Glutamatergic neuron (in vitro differentiated cells): ENCODE measurements at regions not wholly inside any gene's neighbourhood (a gene's known extent, or its start where the extent isn't known, plus 50 kb on each side); places are given as distances from the start of the nearest gene placed in this dataset.

Experiments
- DNase-seq: peaks from one replicate; pipeline ENCODE4 v3.0.0; 2022
- H3K27ac Mint-ChIP-seq: one replicate; pipeline ENCODE4 v1.8.0; 2020; ENCODE audit warnings: mild to moderate bottlenecking, mixed read lengths, inconsistent platforms; ENCODE audit not compliant: unreplicated experiment
- H3K27me3 Mint-ChIP-seq: one replicate; pipeline ENCODE4 v1.8.0; 2020; ENCODE audit warnings: mild to moderate bottlenecking, moderate library complexity, mixed read lengths, inconsistent platforms; ENCODE audit not compliant: unreplicated experiment
- H3K36me3 Mint-ChIP-seq: one replicate; pipeline ENCODE4 v1.8.0; 2020; ENCODE audit warnings: mild to moderate bottlenecking, mixed read lengths, inconsistent platforms; ENCODE audit not compliant: unreplicated experiment
- H3K4me1 Mint-ChIP-seq: one replicate; pipeline ENCODE4 v1.8.0; 2020; ENCODE audit warnings: mild to moderate bottlenecking, low read depth, mixed read lengths, inconsistent platforms; ENCODE audit not compliant: unreplicated experiment
- H3K4me3 Mint-ChIP-seq: one replicate; pipeline ENCODE4 v1.8.0; 2020; ENCODE audit warnings: mild to moderate bottlenecking, mixed read lengths, inconsistent platforms; ENCODE audit not compliant: unreplicated experiment
- H3K9me3 Mint-ChIP-seq: one replicate; pipeline ENCODE4 v1.8.0; 2020; ENCODE audit warnings: mild to moderate bottlenecking, moderate library complexity, mixed read lengths, inconsistent platforms; ENCODE audit not compliant: unreplicated experiment
- TF ChIP-seq, protein P1 (sequence below): fragments of 200-600 bp; sonication (generic); IDR thresholded peaks from one replicate; pipeline ENCODE4 v1.5.0; 2021; ENCODE audit not compliant: partially characterized antibody, unreplicated experiment

DNA sequence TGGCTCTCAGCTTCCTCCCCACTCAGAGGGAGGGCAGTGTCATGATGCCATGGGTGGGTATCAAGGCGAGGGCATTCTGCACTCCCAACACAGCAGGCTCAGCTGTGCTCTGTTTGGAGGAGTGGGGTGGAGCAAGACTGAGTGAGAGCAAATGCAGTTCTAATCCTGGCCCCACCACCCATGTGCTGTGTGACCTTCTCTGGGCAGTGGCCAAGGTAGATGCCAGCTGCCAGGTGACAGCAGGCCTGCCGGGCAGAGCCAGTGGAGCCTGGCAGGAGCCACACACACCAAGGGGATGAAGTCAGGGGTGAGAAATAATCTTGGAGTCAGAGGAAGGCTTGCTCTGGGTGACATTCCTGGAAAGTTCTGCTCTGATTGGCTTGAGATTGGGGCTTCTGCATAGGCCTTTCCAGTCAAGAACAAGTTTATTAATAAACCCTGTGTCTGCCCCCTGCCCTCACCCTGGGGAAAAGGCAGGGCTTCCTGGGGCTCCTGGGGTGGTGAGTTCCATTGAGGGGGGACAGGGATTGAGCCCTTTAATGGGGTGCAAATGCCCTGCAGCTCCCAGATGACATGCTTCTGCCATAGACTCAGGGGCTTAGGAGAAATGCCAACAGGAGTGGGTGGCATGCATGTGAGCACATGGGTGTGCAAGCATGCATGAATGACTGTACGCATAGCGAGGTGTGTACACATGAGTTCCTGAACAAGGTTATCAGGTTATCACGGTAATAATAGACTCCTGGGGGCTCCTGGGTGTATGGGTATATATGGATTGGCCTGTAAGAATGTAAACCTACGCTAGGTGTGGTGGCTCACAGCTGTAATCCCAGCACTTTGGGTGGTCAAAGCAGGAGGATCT lies 134.2 kb downstream of the MRPL14 start:
- no peak overlapping the region for H3K27ac Mint-ChIP-seq
- peaks cover 12% of the 10 kb centered on the region for H3K9me3 Mint-ChIP-seq

DNA sequence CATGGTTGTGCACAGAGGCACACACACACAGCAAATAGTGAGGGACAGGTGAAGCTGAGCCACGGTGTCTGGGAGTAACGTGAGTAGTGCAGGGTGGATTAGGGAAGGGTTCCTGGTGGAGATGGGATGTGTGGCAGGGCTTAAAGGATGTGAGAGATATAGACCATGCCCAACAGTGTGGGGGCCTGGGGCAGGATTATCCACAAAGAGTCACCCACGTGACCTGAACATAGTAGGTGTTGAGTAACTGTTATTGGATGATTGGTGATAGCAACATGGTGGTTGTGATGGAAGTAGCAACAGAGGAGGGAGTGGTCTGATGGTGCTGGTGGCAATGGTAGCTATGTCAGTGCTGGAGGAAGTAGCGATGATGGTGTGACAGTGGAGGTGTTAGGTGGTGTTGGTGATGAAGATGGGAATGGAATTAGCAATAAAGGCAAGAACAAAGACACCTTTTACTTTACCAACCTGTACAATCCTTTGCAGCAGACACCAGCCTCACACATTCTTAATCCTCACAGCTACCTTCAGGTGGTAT lies 135.1 kb downstream of the MRPL14 start:
- Mint-ChIP-seq H3K27me3 (peaks cover 5% of the 10 kb centered on the region), H3K9me3 (peaks cover 12% of the 10 kb centered on the region), H3K4me3 (no peak overlapping the region), H3K4me1 (peaks cover 4% of the 10 kb centered on the region), H3K27ac (no peak overlapping the region), H3K36me3 (peaks cover 5% of the 10 kb centered on the region)
- TF ChIP-seq, protein P1, sequence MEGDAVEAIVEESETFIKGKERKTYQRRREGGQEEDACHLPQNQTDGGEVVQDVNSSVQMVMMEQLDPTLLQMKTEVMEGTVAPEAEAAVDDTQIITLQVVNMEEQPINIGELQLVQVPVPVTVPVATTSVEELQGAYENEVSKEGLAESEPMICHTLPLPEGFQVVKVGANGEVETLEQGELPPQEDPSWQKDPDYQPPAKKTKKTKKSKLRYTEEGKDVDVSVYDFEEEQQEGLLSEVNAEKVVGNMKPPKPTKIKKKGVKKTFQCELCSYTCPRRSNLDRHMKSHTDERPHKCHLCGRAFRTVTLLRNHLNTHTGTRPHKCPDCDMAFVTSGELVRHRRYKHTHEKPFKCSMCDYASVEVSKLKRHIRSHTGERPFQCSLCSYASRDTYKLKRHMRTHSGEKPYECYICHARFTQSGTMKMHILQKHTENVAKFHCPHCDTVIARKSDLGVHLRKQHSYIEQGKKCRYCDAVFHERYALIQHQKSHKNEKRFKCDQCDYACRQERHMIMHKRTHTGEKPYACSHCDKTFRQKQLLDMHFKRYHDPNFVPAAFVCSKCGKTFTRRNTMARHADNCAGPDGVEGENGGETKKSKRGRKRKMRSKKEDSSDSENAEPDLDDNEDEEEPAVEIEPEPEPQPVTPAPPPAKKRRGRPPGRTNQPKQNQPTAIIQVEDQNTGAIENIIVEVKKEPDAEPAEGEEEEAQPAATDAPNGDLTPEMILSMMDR, result no peak
- no peak for DNase-seq

More for the DNA sequence above, 134.2 kb downstream of the MRPL14 start:
- TF ChIP-seq, protein P1, result no peak
- peaks cover 4% of the 10 kb centered on the region for H3K4me1 Mint-ChIP-seq
- H3K4me3 Mint-ChIP-seq, result no peak overlapping the region
- DNase-seq, result no peak
- H3K36me3 Mint-ChIP-seq, result peaks cover 5% of the 10 kb centered on the region
- H3K27me3 Mint-ChIP-seq, result peaks cover 5% of the 10 kb centered on the region

DNA sequence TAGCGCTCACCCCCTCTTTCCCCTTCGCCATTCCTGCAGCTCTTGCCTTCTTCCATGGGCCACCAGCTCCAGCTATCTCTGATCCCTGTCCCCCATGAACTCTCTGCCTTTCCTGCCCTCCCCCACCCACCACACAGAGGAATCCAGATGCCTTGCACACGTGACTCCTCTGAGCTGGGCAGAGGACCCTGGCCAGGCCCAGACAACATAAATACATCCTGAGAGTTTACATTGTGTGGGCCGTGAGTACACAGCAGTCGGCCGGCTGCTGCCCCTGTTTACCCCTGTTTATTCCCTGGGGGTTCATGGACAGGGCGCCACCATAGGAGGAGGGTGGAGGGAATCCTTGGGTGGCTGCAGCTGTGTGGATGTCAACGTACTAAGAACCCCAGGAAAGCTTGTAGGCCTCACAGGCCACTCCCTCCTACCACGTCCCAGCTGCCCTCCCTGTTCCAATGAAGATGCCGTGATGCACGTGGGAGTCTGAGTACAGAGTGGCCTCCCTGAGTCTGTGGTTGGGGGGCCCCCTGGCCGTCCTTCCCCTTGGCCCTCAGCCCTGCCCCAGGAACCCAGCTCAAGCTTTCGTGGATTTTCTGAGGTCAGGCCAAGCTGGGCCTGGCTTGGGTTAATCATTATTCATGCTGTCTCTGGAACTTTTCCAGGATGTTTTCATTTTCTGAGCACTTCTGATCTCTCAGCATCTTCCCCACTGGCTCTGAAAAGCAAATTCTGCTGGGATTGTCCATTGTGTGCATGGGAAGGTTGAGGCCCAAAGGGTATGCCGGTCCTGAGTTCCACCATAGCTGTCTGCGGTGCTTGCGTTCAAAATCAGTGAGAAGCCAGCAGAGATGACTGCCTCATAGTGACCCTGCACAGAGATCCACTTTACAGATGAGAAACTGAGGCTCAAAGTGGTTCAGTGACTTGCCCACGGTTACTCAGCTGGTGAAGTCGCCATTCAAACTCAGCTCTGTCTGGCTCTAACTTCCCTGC lies 136.3 kb downstream of the MRPL14 start:
- H3K27ac Mint-ChIP-seq, result no peak overlapping the region
- TF ChIP-seq, protein P1, result no peak

DNA sequence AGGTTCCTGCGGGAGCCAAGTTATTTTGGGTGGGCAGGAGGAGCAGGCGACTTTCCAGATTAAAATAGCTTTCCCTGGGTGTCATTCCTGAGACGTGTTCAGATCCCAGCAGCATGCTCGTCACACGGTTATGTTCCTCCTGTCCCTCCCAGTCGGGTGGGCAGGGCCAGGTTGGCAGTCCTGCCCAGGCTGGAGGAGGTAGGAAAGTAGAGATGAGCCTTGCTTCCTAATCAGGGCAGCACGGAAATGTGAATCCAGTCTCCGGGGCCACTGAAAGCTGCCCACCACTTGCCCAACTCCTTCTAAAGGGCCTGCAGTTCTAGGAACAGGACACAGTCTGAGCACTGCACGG lies 137.0 kb downstream of the MRPL14 start:
- DNase-seq, result no peak
- Mint-ChIP-seq H3K27me3 (peaks cover 5% of the 10 kb centered on the region), H3K4me3 (no peak overlapping the region), H3K36me3 (no peaks in the 10 kb centered on the region), H3K9me3 (peaks cover 6% of the 10 kb centered on the region), H3K4me1 (peaks cover 2% of the 10 kb centered on the region), H3K27ac (no peak overlapping the region)
- TF ChIP-seq, protein P1, result no peak

More for the DNA sequence above, 136.3 kb downstream of the MRPL14 start:
- Mint-ChIP-seq H3K4me1 (peaks cover 2% of the 10 kb centered on the region), H3K4me3 (no peak overlapping the region), H3K9me3 (peaks cover 9% of the 10 kb centered on the region), H3K27me3 (peaks cover 5% of the 10 kb centered on the region), H3K36me3 (peaks cover 4% of the 10 kb centered on the region)
- no peak for DNase-seq
